ENCODE measurements at regions not wholly inside any gene's neighbourhood (a gene's known extent, or its start where the extent isn't known, plus 50 kb on each side); places are given as distances from the start of the nearest gene placed in this dataset.

DNA sequence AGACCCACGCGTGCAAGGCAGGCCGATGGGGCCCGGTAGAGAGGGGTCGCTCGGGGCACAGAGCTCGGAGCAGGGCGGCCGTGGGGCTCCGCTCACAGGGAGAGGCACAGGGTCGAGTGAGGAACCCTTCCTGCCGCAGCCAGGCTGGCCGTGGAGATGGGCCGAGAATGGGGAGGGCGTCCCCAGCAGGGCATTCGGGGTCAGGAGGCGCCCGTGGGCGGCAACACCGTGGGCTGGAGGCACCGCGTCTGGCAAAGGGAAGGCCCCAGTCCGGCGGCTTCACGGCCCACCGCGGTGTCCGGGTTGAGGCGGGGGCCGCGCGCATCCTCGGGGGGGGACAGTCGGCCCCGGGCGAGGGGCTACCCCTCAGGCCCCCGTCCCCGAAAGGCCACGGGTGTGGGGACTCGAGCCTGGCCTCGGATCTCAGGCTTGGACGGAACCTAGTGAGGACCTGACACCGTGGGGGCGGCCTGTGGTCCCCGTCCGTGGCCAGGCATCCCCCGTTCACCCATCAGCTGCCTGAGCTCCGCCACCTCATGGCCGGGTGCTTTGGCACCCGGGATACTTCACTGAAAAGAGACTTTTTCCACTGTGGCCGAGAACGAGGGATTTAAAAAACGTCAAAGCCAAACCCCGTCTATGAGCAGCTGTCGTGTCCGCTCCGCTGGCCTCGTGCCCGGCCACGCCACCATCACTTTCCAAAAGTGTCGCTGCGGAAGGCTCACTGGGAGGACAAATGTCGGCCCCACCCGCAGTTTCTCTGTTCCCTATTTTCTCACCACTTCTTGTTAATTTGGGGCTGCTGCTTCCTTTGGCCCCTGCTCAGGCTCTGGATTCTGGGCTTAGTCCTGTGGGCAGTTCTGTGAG, 73.6 kb downstream of the METRNL start:
- H3K4me3 ChIP-seq (ENCODE audit: insufficient read depth, low read depth, low read length): no peak overlapping the region
- peaks cover 24% of the 10 kb centered on the region for H3K27me3 Mint-ChIP-seq (ENCODE audit: low read depth, unreplicated experiment)
- no peaks in the 10 kb centered on the region for H3K36me3 ChIP-seq (ENCODE audit: insufficient read depth, low read length)
- no peak for TF ChIP-seq EZH2 (IDR thresholded peaks at IDR 0.05; ENCODE audit: insufficient read depth, low read length)
- TF ChIP-seq CTCF (IDR thresholded peaks at IDR 0.05; ENCODE audit: insufficient read depth, low read depth, low read length): no peak
- no peak overlapping the region for H3K4me2 ChIP-seq (ENCODE audit: low read length)
- H3K27ac ChIP-seq (ENCODE audit: low read depth, low read length): no peak overlapping the region
- H3K9me3 ChIP-seq (ENCODE audit: insufficient read depth, low read depth, low read length): no peaks in the 10 kb centered on the region
- no peaks in the 10 kb centered on the region for H4K20me1 ChIP-seq (ENCODE audit: insufficient read depth, low read length)
- no peak overlapping the region for H3K27ac Mint-ChIP-seq (ENCODE audit: unreplicated experiment)
- H3K4me1 ChIP-seq (ENCODE audit: insufficient read depth, low read length): peaks cover 15% of the 10 kb centered on the region
- peaks cover 4% of the 10 kb centered on the region for H3K9me3 Mint-ChIP-seq (ENCODE audit: unreplicated experiment)
- H3K9ac ChIP-seq (ENCODE audit: low read length): no peak overlapping the region
- H3K4me1 Mint-ChIP-seq (ENCODE audit: low read depth, unreplicated experiment): peaks cover 14% of the 10 kb centered on the region
- no peak for DNase-seq (ENCODE audit: low read depth)
- H3K4me3 Mint-ChIP-seq (ENCODE audit: unreplicated experiment): no peak overlapping the region
- no peak for FAIRE-seq
- peaks cover 2% of the 10 kb centered on the region for H3K36me3 Mint-ChIP-seq (ENCODE audit: low read depth, unreplicated experiment)
- H2AFZ ChIP-seq (ENCODE audit: low read depth, low read length): no peak overlapping the region
- H3K27me3 ChIP-seq (ENCODE audit: insufficient read depth, low read length): no peaks in the 10 kb centered on the region
- no peaks in the 10 kb centered on the region for H3K79me2 ChIP-seq (ENCODE audit: insufficient read depth, low read length)

DNA sequence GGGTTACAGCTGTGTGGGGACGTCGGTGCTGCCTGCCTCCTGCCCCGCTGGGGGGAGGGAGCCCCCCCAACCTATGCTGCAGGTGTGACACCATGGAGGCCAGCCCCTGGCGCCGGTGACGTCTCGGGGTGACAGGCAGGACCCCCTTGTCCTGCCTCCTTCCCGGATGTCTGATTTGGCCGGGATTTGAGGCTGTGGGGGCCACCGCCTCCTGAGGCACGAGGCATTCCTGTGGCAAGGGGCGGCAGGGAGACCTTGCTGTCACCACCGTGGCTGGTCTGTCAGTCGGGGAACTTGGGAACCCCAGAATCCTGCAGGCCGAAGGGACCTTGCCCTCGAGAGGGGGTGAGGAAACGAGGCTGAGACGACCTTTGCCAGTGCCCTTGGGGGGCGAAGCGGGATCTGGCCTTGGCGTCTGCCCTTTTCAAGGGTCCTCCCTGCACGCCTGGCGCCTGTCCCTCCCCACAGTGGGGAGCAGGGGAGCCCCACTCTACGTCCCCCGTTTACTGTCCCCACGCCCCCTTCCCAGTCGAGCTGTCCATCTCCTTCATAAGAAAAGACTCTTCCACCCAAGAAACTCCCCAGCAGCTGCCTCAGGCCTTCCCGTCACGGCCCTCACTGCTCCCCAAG, 74.4 kb downstream of the METRNL start:
- H2AFZ ChIP-seq (ENCODE audit: low read depth, low read length): no peak overlapping the region
- H3K9ac ChIP-seq (ENCODE audit: low read length): no peak overlapping the region
- no peaks in the 10 kb centered on the region for H3K9me3 ChIP-seq (ENCODE audit: insufficient read depth, low read depth, low read length)
- peaks cover 14% of the 10 kb centered on the region for H3K4me1 Mint-ChIP-seq (ENCODE audit: low read depth, unreplicated experiment)
- no peaks in the 10 kb centered on the region for H4K20me1 ChIP-seq (ENCODE audit: insufficient read depth, low read length)
- H3K4me3 ChIP-seq (ENCODE audit: insufficient read depth, low read depth, low read length): no peak overlapping the region
- peaks cover 15% of the 10 kb centered on the region for H3K4me1 ChIP-seq (ENCODE audit: insufficient read depth, low read length)
- no peaks in the 10 kb centered on the region for H3K27me3 ChIP-seq (ENCODE audit: insufficient read depth, low read length)
- H3K27ac Mint-ChIP-seq (ENCODE audit: unreplicated experiment): no peak overlapping the region
- no peak overlapping the region for H3K4me2 ChIP-seq (ENCODE audit: low read length)
- H3K27me3 Mint-ChIP-seq (ENCODE audit: low read depth, unreplicated experiment): peaks cover 24% of the 10 kb centered on the region
- DNase-seq (ENCODE audit: low read depth): no peak
- H3K4me3 Mint-ChIP-seq (ENCODE audit: unreplicated experiment): peak overlapping the region; percentile 45
- H3K27ac ChIP-seq (ENCODE audit: low read depth, low read length): no peak overlapping the region
- no peak for TF ChIP-seq CTCF (IDR thresholded peaks at IDR 0.05; ENCODE audit: insufficient read depth, low read depth, low read length)
- peaks cover 2% of the 10 kb centered on the region for H3K36me3 Mint-ChIP-seq (ENCODE audit: low read depth, unreplicated experiment)
- H3K9me3 Mint-ChIP-seq (ENCODE audit: unreplicated experiment): peaks cover 4% of the 10 kb centered on the region
- no peaks in the 10 kb centered on the region for H3K79me2 ChIP-seq (ENCODE audit: insufficient read depth, low read length)
- H3K36me3 ChIP-seq (ENCODE audit: insufficient read depth, low read length): no peaks in the 10 kb centered on the region
- no peak for FAIRE-seq

All from astrocyte (in vitro differentiated cells and primary cell).